GM12874 (cell line): ENCODE measurements at regions not wholly inside any gene's neighbourhood (a gene's known extent, or its start where the extent isn't known, plus 50 kb on each side); places are given as distances from the start of the nearest gene placed in this dataset.

Experiments
- CTCF ChIP-seq: IDR thresholded peaks from 2 replicates; pipeline ENCODE4 v1.5.1; 2011; ENCODE audit warnings: low read depth, mild to moderate bottlenecking, control low read depth, low read length, moderate library complexity; ENCODE audit not compliant: insufficient read depth

DNA sequence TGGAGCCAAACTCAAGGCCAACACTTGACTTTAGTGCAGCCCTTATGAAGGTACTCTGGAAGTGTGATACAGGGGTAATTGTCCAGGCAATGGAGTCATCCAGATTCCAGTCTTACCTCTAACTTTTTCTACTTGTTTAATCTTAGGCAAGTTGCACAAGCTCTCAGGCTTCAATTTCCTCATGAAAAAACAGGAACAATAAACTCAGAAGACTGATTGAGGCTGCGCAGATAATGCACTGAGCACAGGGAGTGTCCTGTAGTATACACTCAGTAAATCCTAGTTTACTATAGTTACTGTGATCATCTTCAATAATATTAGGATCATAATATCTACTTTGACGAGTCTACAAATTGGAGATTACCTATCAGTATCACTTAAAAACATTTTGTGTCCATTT, 127.5 kb upstream of the SMLR1 start:
- TF ChIP-seq CTCF: no peak

DNA sequence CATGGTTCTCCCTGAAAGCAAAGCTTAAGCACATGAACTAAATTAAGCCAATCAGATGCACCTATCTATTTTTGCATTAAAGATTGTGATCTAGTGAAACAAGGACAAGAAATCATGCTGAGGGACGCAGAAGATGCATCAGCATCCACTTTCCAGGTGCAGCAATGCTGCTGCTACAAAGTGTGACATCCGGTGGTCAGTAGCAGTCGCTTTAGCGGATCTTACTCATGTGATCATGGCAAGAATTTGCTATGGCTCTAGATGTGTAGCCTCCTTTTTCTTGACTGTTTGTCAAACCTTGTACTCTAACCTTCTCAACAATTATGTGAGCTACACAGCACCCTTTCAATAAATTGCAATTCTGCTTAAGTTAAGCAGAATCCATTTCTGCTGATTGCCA, 126.8 kb upstream of the SMLR1 start:
- no peak for TF ChIP-seq CTCF

DNA sequence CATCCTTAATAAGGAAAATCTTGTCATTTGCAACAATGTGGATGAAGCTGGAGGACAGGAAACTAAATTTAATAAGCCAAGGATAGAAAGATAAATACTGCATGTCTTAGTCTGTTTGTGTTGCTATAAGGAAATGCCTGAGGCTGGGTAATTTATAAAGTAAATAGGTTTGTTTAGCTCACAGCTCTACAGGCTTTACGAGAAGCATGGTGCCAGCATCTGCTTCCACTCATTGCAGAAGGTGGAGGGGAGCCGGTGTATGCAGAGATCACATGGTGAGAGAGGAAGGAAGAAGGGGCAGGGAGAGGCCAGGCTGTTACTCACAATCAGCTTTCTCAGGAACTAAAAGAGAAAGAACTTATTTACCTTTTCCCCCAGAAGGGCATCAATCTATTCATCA, 118.9 kb upstream of the SMLR1 start:
- TF ChIP-seq CTCF: no peak

DNA sequence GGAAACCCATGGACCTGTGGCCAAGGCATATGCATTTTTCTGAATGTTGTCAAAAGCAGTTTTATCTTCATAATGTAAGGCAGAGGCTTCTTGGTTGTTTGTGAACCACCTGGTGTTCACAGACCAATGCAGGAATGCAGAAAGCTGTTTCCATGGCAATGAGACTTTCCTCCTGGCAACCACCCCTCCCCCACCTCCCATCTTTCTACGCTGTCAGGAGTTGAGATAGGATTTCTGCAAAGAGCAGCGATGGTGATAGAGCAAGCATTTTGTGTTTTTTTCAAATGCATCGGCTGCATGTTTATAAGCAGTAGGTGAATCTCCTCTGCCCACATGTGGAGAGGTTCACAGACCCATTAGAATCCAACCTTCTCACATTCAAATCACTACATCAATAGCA, 114.1 kb upstream of the SMLR1 start:
- no peak for TF ChIP-seq CTCF

- TF ChIP-seq CTCF: no peak
Measured at GRCh38 chr6:130715058-130715457, 112.1 kb upstream of the SMLR1 start.

DNA sequence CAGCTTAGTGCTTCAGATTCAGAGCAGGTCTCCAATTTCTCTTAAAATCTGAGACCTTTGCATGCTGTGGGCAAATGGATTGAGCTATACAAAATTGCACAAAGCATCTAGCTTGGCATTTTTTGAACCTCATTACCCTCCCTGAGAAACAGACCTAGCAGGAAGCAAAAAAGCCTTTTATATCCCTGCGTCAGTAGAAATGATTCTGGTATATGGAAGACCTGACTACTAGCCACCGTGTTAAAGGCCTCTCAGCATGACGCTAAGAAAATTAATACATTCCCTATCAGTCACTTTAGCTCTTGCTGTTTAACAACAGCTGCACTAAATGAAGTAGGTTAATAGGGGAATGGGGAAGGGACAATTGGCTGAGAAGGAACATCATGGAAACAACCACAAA, 110.7 kb upstream of the SMLR1 start:
- TF ChIP-seq CTCF: no peak

- no peak for TF ChIP-seq CTCF
Measured at GRCh38 chr6:130717657-130718056, 109.5 kb upstream of the SMLR1 start.

- TF ChIP-seq CTCF: no peak
Measured at GRCh38 chr6:130720076-130720715, 107.0 kb upstream of the SMLR1 start.
